IMR-90 (cell line): ENCODE measurements at regions not wholly inside any gene's neighbourhood (a gene's known extent, or its start where the extent isn't known, plus 50 kb on each side); places are given as distances from the start of the nearest gene placed in this dataset.

Source experiments
- BHLHE40 ChIP-seq: fragments of 150-350 bp; IDR thresholded peaks from 2 replicates; pipeline ENCODE4 v1.6.1; 2016; ENCODE audit warnings: mild to moderate bottlenecking, low read depth, low read length
- CEBPB ChIP-seq: IDR thresholded peaks from 2 replicates; pipeline ENCODE4 v1.6.1; 2012; ENCODE audit warnings: low read depth, low read length, improper control_type of control experiment
- CTCF ChIP-seq: conservative IDR thresholded peaks from 2 replicates; pipeline ENCODE4 v1.5.1; 2012; ENCODE audit warnings: mild to moderate bottlenecking, low read depth, low read length, improper control_type of control experiment
- MAFK ChIP-seq: IDR thresholded peaks from 2 replicates; pipeline ENCODE4 v1.6.1; 2012; ENCODE audit warnings: low read depth, low read length, improper control_type of control experiment
- MXI1 ChIP-seq: IDR thresholded peaks from 2 replicates; pipeline ENCODE4 v1.6.1; 2012; ENCODE audit warnings: low read depth, mild to moderate bottlenecking, low read length, moderate library complexity, borderline replicate concordance
- NFE2L2 ChIP-seq: fragments of 150-350 bp; IDR thresholded peaks from 2 replicates; pipeline ENCODE4 v1.6.1; 2016; ENCODE audit warnings: low read depth, mild to moderate bottlenecking, low read length
- POLR2A ChIP-seq: IDR thresholded peaks from 2 replicates; pipeline ENCODE4 v1.6.1; 2012; ENCODE audit warnings: mild to moderate bottlenecking, low read depth, low read length
- RAD21 ChIP-seq: IDR thresholded peaks from 2 replicates; pipeline ENCODE4 v1.6.1; 2012; ENCODE audit warnings: low read length, improper control_type of control experiment
- RCOR1 ChIP-seq: IDR thresholded peaks from 2 replicates; pipeline ENCODE4 v1.6.1; 2012; ENCODE audit warnings: mild to moderate bottlenecking, low read length, improper control_type of control experiment; ENCODE audit not compliant: insufficient replicate concordance
- RFX5 ChIP-seq: IDR thresholded peaks from 2 replicates; pipeline ENCODE4 v1.8.0; 2012; ENCODE audit warnings: low read depth, mild to moderate bottlenecking, low read length, moderate library complexity
- SMC3 ChIP-seq: fragments of 150-350 bp; IDR thresholded peaks from 2 replicates; pipeline ENCODE4 v1.6.1; 2016; ENCODE audit warnings: low read depth, mild to moderate bottlenecking, antibody characterized with exemption, low read length, moderate library complexity
- USF2 ChIP-seq: fragments of 150-350 bp; IDR thresholded peaks from 2 replicates; pipeline ENCODE4 v1.6.1; 2017; ENCODE audit warnings: mild to moderate bottlenecking, antibody characterized with exemption, low read length, low read depth

DNA sequence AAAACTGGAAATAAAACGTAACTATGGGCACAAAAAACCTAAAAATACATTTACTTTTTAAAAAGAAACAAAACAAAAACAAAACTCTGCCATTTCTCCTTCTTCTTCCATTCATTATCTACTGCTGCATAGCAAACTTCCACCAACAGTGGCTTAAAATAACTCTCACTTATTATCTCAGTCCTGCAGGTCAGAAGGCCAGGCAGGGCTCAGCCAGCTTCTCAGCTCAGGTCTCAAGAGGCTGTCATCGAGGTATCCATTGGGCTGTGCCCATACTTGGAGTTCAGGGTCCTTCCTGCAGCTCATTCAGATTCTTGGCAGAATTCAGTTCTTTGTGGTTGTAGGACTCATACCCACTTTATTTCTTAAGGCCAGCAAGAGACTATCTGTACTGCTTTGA lies 352.7 kb upstream of the PLD5 start:
- TF ChIP-seq MAFK (no peak), CTCF (no peak), BHLHE40 (no peak), RAD21 (no peak), POLR2A (no peak), SMC3 (no peak), RCOR1 (no peak), NFE2L2 (no peak), MXI1 (no peak), USF2 (no peak), CEBPB (no peak), RFX5 (no peak)
